ENCODE measurements at regions not wholly inside any gene's neighbourhood (a gene's known extent, or its start where the extent isn't known, plus 50 kb on each side); places are given as distances from the start of the nearest gene placed in this dataset.

- TF ChIP-seq GATA2 (IDR thresholded peaks at IDR 0.05; ENCODE audit: low read depth, low read length) (no peak), GATA3 (IDR thresholded peaks at IDR 0.05; ENCODE audit: low read depth, low read length) (no peak)
Observed at GRCh38 chr5:27463446-27464149, 425.2 kb upstream of the CDH9 start.
